IMR-90 (cell line): ENCODE measurements at regions not wholly inside any gene's neighbourhood (a gene's known extent, or its start where the extent isn't known, plus 50 kb on each side); places are given as distances from the start of the nearest gene placed in this dataset.

Source experiments
- ATAC-seq: fragments of 200-7000 bp; cut with Tn5 transposase; 2 replicates; pipeline ENCODE4 v1.9.1; 2020; ENCODE audit warnings: low read depth, mild to moderate bottlenecking, moderate library complexity
- BruUV-seq: library from RNA; stranded (reverse); fragments of 400-500 nt; replicated peaks from 2 replicates; lab custom pipeline; 2021; lab: Mats Ljungman, UMichigan
- CTCF ChIA-PET: fragments of 300-600 bp; formaldehyde crosslinking; extraction: SDS; loops from one replicate; lab custom pipeline; 2021; ENCODE audit warnings: antibody characterized with exemption; lab: Yijun Ruan, JAX
- POLR2A ChIA-PET: fragments of 300-600 bp; sonication (Branson Sonifier 250); formaldehyde crosslinking; loops from one replicate; lab custom pipeline; 2022; ENCODE audit warnings: antibody characterized with exemption; ENCODE audit not compliant: unreplicated experiment; lab: Charles Lee
- DNase-seq: peaks from one replicate; pipeline ENCODE4 v3.0.0; 2013
- H2AFZ ChIP-seq: replicated peaks from 2 replicates; pipeline ENCODE3; 2013; ENCODE audit warnings: low read length, mild to moderate bottlenecking; ENCODE audit not compliant: poor library complexity
- H2AK5ac ChIP-seq: 2 replicates; pipeline ENCODE4 v1.6.1; 2013; ENCODE audit warnings: low read depth, low read length, inconsistent platforms
- H2AK9ac ChIP-seq: replicated peaks from 2 replicates; pipeline ENCODE3; 2013; ENCODE audit warnings: mild to moderate bottlenecking, low read depth, low read length, moderate library complexity; ENCODE audit not compliant: poor library complexity
- H2BK120ac ChIP-seq: 2 replicates; pipeline ENCODE4 v1.6.1; 2013; ENCODE audit warnings: low read depth, low read length, inconsistent platforms
- H2BK15ac ChIP-seq: 3 replicates; pipeline ENCODE4 v1.6.1; 2013; ENCODE audit warnings: low read depth, low read length, inconsistent platforms
- H2BK20ac ChIP-seq: 2 replicates; pipeline ENCODE4 v1.6.1; 2013; ENCODE audit warnings: low read depth, mild to moderate bottlenecking, inconsistent platforms, low read length, moderate library complexity
- H2BK5ac ChIP-seq: 2 replicates; pipeline ENCODE4 v1.6.1; 2013; ENCODE audit warnings: mild to moderate bottlenecking, low read depth, low read length, inconsistent platforms; ENCODE audit not compliant: poor library complexity, severe bottlenecking
- H3K14ac ChIP-seq: replicated peaks from 2 replicates; pipeline ENCODE4 v1.6.1; 2013; ENCODE audit warnings: low read depth, low read length, inconsistent platforms
- H3K18ac ChIP-seq: 2 replicates; pipeline ENCODE4 v1.6.1; 2013; ENCODE audit warnings: low read depth, low read length, control low read depth
- H3K23ac ChIP-seq: 2 replicates; pipeline ENCODE4 v1.6.1; 2013; ENCODE audit warnings: low read depth, low read length, inconsistent platforms
- H3K27ac ChIP-seq: 2 replicates; pipeline ENCODE4 v1.5.1; 2013; ENCODE audit warnings: mild to moderate bottlenecking, control low read depth, low read length; ENCODE audit not compliant: insufficient read depth
- H3K27me3 ChIP-seq: 2 replicates; pipeline ENCODE4 v1.6.1; 2013; ENCODE audit warnings: low read length; ENCODE audit not compliant: control insufficient read depth, insufficient read depth
- H3K36me3 ChIP-seq: 2 replicates; pipeline ENCODE4 v1.6.1; 2013; ENCODE audit warnings: low read length, mixed read lengths; ENCODE audit not compliant: control insufficient read depth, insufficient read depth
- H3K4ac ChIP-seq: 2 replicates; pipeline ENCODE4 v1.6.1; 2013; ENCODE audit warnings: low read depth, low read length, inconsistent platforms
- H3K4me1 ChIP-seq: 2 replicates; pipeline ENCODE4 v1.6.1; 2013; ENCODE audit warnings: low read length, mixed read lengths; ENCODE audit not compliant: control insufficient read depth, insufficient read depth
- H3K4me2 ChIP-seq: 2 replicates; pipeline ENCODE4 v1.6.1; 2013; ENCODE audit warnings: low read depth, mild to moderate bottlenecking, control low read depth, low read length, moderate library complexity
- H3K4me3 ChIP-seq: 2 replicates; pipeline ENCODE4 v1.5.1; 2013; ENCODE audit warnings: low read depth, mild to moderate bottlenecking, control low read depth, low read length, moderate library complexity; ENCODE audit not compliant: insufficient read depth
- H3K56ac ChIP-seq: 2 replicates; pipeline ENCODE4 v1.6.1; 2013; ENCODE audit warnings: low read length, inconsistent platforms; ENCODE audit not compliant: insufficient read depth; ENCODE audit errors: extremely low read depth
- H3K79me1 ChIP-seq, 2 experiments: 2 replicates each; pipeline ENCODE4 v1.6.1; 2013; ENCODE audit warnings: low read length in 2 of 2, inconsistent platforms in 1 of 2, low read depth in 1 of 2
- H3K9ac ChIP-seq: 2 replicates; pipeline ENCODE4 v1.6.1; 2013; ENCODE audit warnings: low read depth, low read length, control low read depth
- H3K9me1 ChIP-seq: 2 replicates; pipeline ENCODE4 v1.6.1; 2013; ENCODE audit warnings: low read length, inconsistent platforms; ENCODE audit not compliant: insufficient read depth
- H3K9me3 ChIP-seq: 2 replicates; pipeline ENCODE4 v1.6.1; 2013; ENCODE audit warnings: low read length; ENCODE audit not compliant: control insufficient read depth, insufficient read depth
- H4K20me1 ChIP-seq: 2 replicates; pipeline ENCODE4 v1.6.1; 2013; ENCODE audit warnings: low read length, inconsistent platforms; ENCODE audit not compliant: insufficient read depth
- H4K5ac ChIP-seq: 2 replicates; pipeline ENCODE4 v1.6.1; 2013; ENCODE audit warnings: mild to moderate bottlenecking, low read depth, low read length, control low read depth
- H4K8ac ChIP-seq, 2 experiments: 2 replicates each; pipeline ENCODE4 v1.6.1; 2013; ENCODE audit warnings: low read depth in 2 of 2, low read length in 2 of 2, control low read depth in 1 of 2, inconsistent platforms in 1 of 2
- H4K91ac ChIP-seq: 2 replicates; pipeline ENCODE4 v1.6.1; 2013; ENCODE audit warnings: low read depth, low read length, inconsistent platforms; ENCODE audit not compliant: insufficient read depth
- BHLHE40 ChIP-seq: fragments of 150-350 bp; IDR thresholded peaks from 2 replicates; pipeline ENCODE4 v1.6.1; 2016; ENCODE audit warnings: mild to moderate bottlenecking, low read depth, low read length
- CEBPB ChIP-seq: IDR thresholded peaks from 2 replicates; pipeline ENCODE4 v1.6.1; 2012; ENCODE audit warnings: low read depth, low read length, improper control_type of control experiment
- CHD1 ChIP-seq: IDR thresholded peaks from 2 replicates; pipeline ENCODE4 v1.6.1; 2012; ENCODE audit warnings: low read depth, low read length, improper control_type of control experiment
- FOS ChIP-seq: fragments of 150-350 bp; IDR thresholded peaks from 2 replicates; pipeline ENCODE4 v1.6.1; 2016; ENCODE audit warnings: low read depth, low read length
- MAFK ChIP-seq: IDR thresholded peaks from 2 replicates; pipeline ENCODE4 v1.6.1; 2012; ENCODE audit warnings: low read depth, low read length, improper control_type of control experiment
- MAZ ChIP-seq: IDR thresholded peaks from 2 replicates; pipeline ENCODE4 v1.6.1; 2012; ENCODE audit warnings: low read depth, mild to moderate bottlenecking, low read length, improper control_type of control experiment, moderate library complexity, borderline replicate concordance
- NFE2L2 ChIP-seq: fragments of 150-350 bp; IDR thresholded peaks from 2 replicates; pipeline ENCODE4 v1.6.1; 2016; ENCODE audit warnings: low read depth, mild to moderate bottlenecking, low read length
- RAD21 ChIP-seq: IDR thresholded peaks from 2 replicates; pipeline ENCODE4 v1.6.1; 2012; ENCODE audit warnings: low read length, improper control_type of control experiment
- RCOR1 ChIP-seq: IDR thresholded peaks from 2 replicates; pipeline ENCODE4 v1.6.1; 2012; ENCODE audit warnings: mild to moderate bottlenecking, low read length, improper control_type of control experiment; ENCODE audit not compliant: insufficient replicate concordance
- RFX5 ChIP-seq: IDR thresholded peaks from 2 replicates; pipeline ENCODE4 v1.8.0; 2012; ENCODE audit warnings: low read depth, mild to moderate bottlenecking, low read length, moderate library complexity
- SMC3 ChIP-seq: fragments of 150-350 bp; IDR thresholded peaks from 2 replicates; pipeline ENCODE4 v1.6.1; 2016; ENCODE audit warnings: low read depth, mild to moderate bottlenecking, antibody characterized with exemption, low read length, moderate library complexity
- USF2 ChIP-seq: fragments of 150-350 bp; IDR thresholded peaks from 2 replicates; pipeline ENCODE4 v1.6.1; 2017; ENCODE audit warnings: mild to moderate bottlenecking, antibody characterized with exemption, low read length, low read depth
- WGBS, 2 experiments: methylation state at CpG; one replicate each; pipeline versions ENCODE4 v1.1.5 to v1.1.7; 2013; ENCODE audit warnings: missing lambda C conversion rate in 2 of 2; ENCODE audit not compliant: insufficient read length in 1 of 2; ENCODE audit errors: extremely low coverage in 2 of 2; 5-methylcytosine and 5-hydroxymethylcytosine counted together
- dilution Hi-C: fragments of 300-500 bp; cut with HindIII; formaldehyde crosslinking; loops from one replicate; pipeline ENCODE4 v1.14.3; 2018; ENCODE audit warnings: low sequenced_read_pairs; ENCODE audit not compliant: unreplicated experiment
- in situ Hi-C: fragments of 300-500 bp; cut with MboI; formaldehyde crosslinking; loops from 3 replicates; pipeline ENCODE4 v1.14.3; 2019; ENCODE audit warnings: low sequenced_read_pairs, inconsistent platforms, mixed read lengths
- intact Hi-C: fragments of 100-400 bp; cut with micrococcal nuclease; formaldehyde crosslinking; loops from 2 replicates; pipeline ENCODE4 v1.10.0; 2022
- TF ChIP-seq, protein P1 (sequence below): conservative IDR thresholded peaks from 2 replicates; pipeline ENCODE4 v1.5.1; 2012; ENCODE audit warnings: mild to moderate bottlenecking, low read depth, low read length, improper control_type of control experiment
- TF ChIP-seq, protein P2 (sequence below): fragments of 150-350 bp; IDR thresholded peaks from 2 replicates; pipeline ENCODE4 v1.6.1; 2016; ENCODE audit warnings: low read depth, mild to moderate bottlenecking, low read length, moderate library complexity, borderline replicate concordance

DNA sequence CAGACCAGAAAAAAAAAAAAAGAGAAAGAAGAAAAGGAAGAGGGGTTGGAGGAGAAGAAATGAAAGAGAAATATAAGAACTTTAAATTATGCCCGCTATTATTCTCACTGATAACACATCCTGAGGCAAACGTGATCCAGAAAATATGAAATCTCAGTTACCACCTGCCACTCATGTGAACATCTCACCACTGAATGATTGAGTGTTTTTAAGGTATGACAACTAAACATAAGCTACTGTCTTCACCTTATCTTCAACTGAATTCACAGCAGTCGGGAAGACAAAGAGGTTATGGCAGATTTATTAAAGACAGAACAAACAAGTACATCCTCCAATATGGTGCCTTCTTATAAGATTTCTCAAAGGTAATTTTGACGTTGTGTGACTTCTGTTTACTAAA is 327.9 kb downstream of the TMEM161B start:
- DNase-seq: no peak
- Histone ChIP-seq H3K4me1 (no peaks in the 10 kb centered on the region), H4K20me1 (no peaks in the 10 kb centered on the region), H3K36me3 (no peaks in the 10 kb centered on the region), H3K23ac (no peak overlapping the region), H2AK9ac (no peak overlapping the region), H2BK20ac (no peak overlapping the region), H2AFZ (no peak overlapping the region), H3K9me1 (no peaks in the 10 kb centered on the region), H3K18ac (no peak overlapping the region), H3K56ac (no peak overlapping the region), H4K8ac (no peak overlapping the region), H3K9me3 (peaks cover 2% of the 10 kb centered on the region), H3K4ac (no peak overlapping the region), H3K27me3 (no peaks in the 10 kb centered on the region), H2BK120ac (no peak overlapping the region), H3K79me1 (no peaks in the 10 kb centered on the region), H4K5ac (no peak overlapping the region), H3K4me2 (no peak overlapping the region), H2BK5ac (no peak overlapping the region), H4K91ac (no peak overlapping the region), H3K14ac (no peak overlapping the region), H3K27ac (no peak overlapping the region), H3K9ac (no peak overlapping the region), H2AK5ac (no peak overlapping the region), H2BK15ac (no peak overlapping the region), H3K4me3 (no peak overlapping the region)
- in situ Hi-C loops (no loop called here), dilution Hi-C loops (no loop called here), intact Hi-C loops (no loop called here)
- no CpG with 5 or more reads among the region's 4 CpGs for WGBS, 2 experiments
- BruUV-seq: no TSS peak
- CTCF ChIA-PET: no interaction called here
- POLR2A ChIA-PET: no interaction called here
- no peak for ATAC-seq
- no peak for TF ChIP-seq MAFK
- TF ChIP-seq, protein P1, sequence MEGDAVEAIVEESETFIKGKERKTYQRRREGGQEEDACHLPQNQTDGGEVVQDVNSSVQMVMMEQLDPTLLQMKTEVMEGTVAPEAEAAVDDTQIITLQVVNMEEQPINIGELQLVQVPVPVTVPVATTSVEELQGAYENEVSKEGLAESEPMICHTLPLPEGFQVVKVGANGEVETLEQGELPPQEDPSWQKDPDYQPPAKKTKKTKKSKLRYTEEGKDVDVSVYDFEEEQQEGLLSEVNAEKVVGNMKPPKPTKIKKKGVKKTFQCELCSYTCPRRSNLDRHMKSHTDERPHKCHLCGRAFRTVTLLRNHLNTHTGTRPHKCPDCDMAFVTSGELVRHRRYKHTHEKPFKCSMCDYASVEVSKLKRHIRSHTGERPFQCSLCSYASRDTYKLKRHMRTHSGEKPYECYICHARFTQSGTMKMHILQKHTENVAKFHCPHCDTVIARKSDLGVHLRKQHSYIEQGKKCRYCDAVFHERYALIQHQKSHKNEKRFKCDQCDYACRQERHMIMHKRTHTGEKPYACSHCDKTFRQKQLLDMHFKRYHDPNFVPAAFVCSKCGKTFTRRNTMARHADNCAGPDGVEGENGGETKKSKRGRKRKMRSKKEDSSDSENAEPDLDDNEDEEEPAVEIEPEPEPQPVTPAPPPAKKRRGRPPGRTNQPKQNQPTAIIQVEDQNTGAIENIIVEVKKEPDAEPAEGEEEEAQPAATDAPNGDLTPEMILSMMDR: no peak
- TF ChIP-seq CEBPB: no peak
- no peak for TF ChIP-seq BHLHE40
- no peak for TF ChIP-seq FOS
- TF ChIP-seq MAZ: no peak
- no peak for TF ChIP-seq RFX5
- no peak for TF ChIP-seq CHD1
- TF ChIP-seq RAD21: no peak
- no peak for TF ChIP-seq SMC3
- TF ChIP-seq, protein P2, sequence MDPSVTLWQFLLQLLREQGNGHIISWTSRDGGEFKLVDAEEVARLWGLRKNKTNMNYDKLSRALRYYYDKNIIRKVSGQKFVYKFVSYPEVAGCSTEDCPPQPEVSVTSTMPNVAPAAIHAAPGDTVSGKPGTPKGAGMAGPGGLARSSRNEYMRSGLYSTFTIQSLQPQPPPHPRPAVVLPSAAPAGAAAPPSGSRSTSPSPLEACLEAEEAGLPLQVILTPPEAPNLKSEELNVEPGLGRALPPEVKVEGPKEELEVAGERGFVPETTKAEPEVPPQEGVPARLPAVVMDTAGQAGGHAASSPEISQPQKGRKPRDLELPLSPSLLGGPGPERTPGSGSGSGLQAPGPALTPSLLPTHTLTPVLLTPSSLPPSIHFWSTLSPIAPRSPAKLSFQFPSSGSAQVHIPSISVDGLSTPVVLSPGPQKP: no peak
- no peak for TF ChIP-seq NFE2L2
- no peak for TF ChIP-seq USF2
- TF ChIP-seq RCOR1: no peak
